C1 segment of cervical spinal cord (tissue), 14 donors: ENCODE measurements at regions not wholly inside any gene's neighbourhood (a gene's known extent, or its start where the extent isn't known, plus 50 kb on each side); places are given as distances from the start of the nearest gene placed in this dataset.
"Not testable (repeated sequence)": the region's sequence is repeated elsewhere in the genome, so short reads cannot be mapped to it uniquely, and the experiment has no call there.

Experiments used
- DNase-seq, 14 donors: peaks; one replicate each; lab custom pipeline; 2025; lab: John Stamatoyannopoulos, UW

DNA sequence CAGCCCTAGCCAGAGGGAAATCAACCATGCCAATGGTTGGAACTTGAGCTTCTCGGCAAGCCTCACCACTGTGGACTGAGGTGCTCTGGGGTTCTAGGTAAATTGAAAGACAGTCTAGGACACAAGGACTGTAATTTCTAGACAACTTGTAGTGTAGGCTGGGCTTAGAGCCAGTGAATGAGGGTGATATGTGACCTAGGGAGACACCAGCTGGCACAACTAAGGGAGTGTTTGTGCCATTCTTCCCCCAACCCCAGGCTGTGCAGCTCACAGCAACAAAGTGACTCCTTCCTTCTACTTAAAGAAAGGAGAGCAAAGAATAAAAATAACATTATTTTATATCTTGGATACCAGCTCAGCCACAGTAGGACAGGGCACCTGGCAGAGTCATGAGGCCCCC is 1690.7 kb upstream of the TMEFF2 start:
- DNase-seq, result no peak

DNA sequence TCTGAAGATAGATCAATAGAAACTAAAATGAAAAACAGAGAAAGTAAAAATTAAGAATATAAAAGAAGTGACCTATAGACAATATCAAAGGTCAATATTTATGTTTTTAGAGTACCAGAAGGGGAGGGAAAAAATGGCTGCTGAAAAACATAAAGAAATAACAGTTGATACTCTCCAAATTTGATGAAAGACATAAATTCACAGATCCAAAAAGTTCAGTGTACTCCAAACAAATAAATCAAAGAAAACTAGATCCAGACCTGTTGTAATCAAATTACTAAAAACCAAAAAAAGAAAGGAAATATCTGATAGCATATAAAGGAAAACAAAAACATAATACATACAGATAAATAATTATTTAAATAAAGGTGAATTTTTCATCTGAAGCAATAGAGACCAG is 1689.1 kb upstream of the TMEFF2 start:
- DNase-seq, result no peak

DNA sequence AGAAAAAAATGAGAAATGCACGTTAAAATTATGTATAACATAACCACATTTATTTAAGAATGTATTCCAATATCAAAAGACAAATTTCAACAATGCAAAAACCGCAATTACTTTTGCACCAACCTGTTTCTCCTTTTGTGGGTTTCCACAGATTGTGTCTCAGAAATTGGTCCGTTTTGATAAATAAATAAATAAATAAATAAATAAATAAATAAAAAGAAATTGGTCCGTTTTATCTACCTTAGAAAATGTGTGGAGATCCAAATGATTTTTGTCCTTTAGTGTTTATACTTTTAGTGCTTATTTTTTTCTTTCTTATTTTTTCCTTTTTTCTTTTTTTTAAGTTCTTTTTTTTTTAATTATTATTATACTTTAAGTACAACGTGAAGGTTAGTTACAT is 1682.2 kb upstream of the TMEFF2 start:
- DNase-seq, result no peak

DNA sequence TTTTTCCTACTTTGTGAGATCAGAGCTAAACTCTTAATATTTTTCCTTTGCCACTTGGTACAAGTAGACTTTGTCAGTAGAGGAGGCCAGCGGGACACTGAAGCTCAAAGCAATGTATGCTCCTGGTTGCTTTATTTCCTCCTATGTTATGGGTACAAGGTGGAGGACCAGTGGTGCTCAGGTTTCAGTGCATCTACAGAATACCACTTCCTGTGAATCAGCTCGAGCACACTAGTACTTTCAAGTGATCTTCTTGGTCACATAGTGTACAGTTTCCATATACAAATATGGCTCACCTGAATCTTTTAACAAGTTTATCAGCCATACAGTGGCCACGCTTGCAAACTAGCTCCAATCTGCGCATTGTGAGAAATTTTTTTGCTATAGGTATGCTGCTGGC is 1674.8 kb upstream of the TMEFF2 start:
- DNase-seq, result no peak

DNA sequence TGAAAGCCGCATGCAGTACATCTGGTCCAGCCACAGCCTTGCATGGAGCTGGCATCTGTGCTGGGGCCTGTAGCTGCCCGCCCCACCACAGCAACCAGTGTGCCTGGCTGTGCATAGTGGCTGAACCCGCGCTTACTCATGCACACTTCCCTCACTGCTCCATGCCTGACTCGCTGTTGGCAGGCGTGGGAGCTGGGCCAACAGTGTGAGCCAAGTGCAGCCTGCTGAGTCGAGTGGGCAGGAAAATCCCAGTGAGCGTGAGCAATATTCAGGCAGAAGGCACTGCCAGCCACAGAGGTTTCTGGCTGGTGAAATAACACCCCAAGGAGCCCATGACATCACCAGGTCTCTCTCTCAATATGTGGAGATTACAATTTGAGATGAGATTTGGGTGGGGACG is 1674.1 kb upstream of the TMEFF2 start:
- peak in 1 of 14 donors; percentile 73 for DNase-seq

DNA sequence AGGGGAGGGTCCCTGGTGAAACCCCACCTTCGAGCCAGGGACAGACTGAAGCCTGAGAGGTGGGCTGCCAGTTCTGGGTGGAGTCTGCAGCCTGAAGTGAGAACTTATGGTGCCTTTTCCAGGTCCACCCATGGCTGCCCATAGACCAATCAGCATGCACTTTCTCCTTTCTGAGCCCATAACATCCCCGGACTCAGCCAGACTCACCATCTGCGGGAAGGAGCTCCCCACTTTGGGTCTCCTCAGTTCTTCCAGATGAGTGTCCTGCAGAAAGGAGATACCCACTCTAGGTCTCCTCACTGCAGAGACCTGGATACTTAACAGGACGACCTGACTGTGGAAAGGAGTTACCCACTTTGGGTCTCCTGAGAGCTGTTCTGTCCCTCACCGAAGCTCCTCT is 1673.4 kb upstream of the TMEFF2 start:
- DNase-seq, result no peak

DNA sequence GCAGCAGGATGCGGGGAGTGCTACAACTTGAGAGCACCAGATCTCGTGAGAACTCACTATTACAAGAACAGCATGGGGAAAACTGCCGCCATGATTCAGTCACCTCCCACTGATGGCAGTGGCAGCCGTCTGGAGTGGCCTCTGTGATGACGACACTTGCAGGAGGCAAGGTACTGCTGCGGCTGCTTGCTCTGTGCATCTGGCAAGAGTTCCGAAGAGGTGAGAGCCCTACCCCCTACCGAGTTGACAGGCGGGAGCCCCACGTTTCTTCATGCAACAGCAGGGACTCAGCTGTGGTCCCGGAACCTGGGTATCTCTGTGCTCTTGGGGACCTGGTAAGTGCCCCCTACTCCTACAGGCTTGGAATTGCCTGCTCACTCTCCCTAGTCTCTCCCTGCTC is 1672.7 kb upstream of the TMEFF2 start:
- no peak for DNase-seq

DNA sequence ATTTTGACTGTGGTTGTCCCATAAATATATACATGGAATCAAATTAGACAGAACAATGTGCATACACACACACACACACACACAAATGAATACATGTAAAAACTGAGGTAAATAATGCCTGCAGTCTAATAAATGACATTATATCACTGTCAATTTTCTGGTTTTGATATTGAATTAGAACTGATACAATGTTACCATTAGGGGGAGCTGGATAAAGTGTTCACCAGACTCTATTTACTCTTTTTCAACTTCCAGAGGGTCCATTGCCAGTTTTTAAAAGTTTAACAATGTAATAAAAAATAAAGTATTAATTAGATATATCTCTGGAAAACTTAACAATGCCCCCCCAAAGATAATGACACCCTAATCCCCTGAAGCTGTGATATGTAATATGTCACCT is 1666.8 kb upstream of the TMEFF2 start:
- DNase-seq, result no peak

DNA sequence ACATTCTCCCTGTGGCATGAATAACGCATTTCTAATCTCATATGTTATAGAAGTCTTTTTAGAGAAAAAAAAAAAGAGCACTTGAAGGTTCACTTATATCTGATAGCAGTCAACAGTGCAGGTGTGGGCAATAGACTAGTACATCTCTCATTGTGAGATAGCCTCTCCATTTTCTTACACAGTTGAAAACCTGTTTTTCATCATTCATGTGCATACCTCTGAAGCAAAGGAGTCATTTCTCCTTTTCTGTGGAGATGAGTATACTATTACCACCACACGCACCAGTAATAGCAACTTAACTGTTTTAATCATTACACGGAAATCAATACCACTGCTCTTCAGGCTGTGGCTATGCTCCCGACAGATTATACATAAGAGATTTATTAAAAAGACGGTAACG is 1653.3 kb upstream of the TMEFF2 start:
- no peak for DNase-seq

DNA sequence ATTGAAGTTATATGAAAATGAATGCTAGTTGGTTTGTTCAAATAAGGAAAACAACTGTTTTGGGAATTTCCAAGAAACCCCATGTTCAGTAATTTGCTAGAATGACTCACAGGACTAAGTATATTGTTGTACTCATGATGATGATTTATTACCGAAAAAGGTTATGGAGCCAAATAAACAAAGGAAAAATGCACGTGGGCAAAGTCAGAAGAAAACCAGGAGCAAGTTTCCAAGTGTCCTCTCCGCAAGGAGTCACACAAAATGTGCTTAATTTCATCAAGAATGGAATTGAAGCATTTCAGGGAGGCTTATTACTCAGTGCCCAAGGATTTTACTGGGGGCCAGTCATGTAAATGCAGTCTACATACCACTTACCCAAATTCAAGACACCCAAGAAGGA is 1652.4 kb upstream of the TMEFF2 start:
- no peak for DNase-seq

DNA sequence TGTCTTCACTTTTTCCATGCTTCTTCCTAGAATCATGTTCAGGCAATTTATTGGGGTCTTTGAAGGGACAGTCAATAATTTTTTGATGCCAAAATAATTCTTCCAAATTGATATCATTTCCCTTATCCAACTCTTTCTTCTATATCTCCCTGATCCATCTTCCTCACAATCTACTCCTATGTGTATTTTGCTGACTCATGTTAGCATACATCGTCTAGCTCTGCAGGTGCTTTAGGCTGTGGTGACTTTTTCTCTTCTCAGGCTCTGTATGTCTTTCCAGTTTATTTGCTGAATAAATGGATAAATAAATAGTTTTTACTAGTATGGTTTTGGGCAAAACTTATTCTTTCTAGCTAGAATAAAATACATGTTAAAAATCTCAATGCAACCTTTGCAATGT is 1650.9 kb upstream of the TMEFF2 start:
- no peak for DNase-seq

DNA sequence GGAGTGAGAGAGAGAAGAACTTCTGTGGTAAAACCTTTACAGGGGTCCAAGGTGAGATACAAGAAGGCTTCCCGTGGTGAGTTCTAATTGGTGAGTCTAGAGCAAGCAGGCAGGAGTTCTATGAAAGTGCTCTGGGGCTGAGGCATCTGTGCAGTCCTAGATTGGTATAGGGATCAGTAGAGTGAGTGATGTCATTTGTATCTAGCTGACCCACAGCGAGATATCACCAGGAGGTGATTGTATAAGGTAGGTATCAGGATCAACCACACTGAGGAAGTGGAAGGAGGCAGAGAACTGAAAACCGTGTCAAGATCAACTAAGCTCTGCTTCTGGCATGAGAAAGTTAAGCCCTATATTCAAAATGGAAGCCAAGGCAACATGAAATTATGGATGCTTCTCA is 1648.9 kb upstream of the TMEFF2 start:
- no peak for DNase-seq

DNA sequence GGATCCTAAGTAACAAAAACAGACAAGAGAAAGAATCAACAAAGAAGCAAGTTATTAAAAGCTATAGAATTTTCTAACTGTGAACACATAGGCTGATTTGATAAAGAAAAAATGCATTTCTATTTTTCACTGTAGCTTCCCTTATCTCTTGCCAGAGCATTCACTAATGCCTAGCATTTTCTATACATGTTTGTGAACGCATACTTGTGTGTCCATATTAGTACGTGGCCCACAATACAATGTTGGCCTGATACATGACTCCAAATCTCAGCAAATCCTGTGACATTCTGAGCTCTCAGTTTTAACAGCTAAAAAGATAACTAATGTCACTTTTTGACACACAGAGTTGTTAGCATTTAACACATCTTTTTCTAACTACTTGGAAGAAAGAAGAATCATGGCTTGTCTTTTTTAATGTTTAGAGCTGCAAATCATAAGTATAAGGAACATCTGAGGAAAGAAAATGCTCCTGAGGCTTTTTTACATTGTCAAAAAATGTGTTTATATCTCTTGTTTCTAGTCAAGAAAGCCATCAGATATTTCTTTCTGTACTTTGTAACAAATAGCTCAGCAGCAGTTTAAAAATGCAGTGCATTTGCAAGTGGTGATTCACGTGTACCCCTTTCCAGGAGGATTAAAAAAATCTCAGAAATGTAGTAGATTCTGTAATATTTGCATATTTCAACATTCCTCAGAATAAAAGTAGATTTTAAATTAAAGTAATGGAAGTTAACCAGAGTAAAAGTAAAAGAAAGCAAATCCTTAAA is 1646.8 kb upstream of the TMEFF2 start:
- no peak for DNase-seq

DNA sequence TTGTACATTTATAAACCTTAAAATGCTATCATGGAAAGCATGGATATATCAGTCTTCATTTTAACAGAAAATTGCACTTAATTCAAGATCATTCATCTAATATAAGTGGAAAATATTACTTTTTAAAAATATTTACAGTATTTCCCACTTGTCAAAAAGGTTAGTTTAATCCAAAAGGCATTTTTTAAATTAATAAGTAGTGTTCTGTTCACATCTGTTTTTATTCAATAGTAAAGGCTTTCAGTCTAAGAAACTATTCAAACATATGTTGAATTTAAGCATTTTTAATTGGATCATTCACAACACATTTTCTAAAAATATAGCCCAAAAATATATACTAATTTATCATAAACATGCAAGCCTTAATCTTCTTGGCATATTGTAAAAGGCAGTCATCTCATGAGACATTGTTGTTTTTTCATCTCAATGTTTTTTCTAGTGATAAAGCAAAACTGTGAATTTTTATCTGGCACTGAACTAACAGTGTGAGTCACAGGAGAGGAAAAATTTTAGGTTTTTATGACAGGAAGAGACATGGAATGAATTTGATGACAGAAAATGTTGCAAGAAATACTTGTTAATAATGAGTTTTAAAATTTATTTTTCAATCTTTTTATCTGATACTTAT is 1642.5 kb upstream of the TMEFF2 start:
- no peak for DNase-seq

DNA sequence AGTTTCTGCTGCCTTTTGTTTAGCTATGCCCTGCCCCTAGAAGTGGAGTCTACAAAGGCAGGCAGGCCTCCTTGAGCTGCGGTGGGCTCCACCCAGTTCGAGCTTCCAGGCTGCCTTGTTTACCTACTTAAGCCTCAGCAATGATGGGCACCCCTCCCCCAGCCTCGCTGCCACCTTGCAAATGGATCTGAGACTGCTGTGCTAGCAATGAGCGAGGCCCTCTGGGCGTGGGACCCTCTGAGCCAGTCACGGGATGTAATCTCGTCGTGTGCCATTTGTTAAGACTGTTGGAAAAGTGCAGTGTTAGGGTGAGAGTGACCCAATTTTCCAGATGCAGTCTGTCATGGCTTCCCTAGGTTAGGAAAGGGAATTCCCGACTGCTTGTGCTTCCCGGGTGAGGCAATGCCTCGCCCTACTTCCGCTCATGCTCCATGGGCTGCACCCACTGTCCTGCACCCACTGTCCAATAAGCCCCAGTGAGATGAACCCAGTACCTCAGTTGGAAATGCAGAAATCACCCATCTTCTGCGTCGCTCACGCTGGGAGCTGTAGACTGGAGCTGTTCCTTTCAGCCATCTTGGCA is 1641.8 kb upstream of the TMEFF2 start:
- not testable (repeated sequence) for DNase-seq

DNA sequence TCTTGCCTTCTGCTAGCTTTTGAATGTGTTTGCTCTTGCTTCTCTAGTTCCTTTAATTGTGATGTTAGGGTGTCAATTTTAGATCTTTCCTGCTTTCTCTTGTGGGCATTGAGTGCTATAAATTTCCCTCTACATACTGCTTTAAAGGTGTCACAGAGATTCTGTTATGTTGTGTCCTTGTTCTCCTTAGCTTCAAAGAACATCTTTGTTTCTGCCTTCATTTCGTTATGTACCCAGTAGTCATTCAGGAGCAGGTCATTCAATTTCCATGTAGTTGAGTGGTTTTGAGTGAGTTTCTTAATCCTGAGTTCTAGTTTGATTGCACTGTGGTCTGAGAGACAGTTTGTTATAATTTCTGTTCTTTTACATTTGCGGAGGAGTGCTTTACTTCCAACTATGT is 1639.2 kb upstream of the TMEFF2 start:
- DNase-seq, result not testable (repeated sequence)

DNA sequence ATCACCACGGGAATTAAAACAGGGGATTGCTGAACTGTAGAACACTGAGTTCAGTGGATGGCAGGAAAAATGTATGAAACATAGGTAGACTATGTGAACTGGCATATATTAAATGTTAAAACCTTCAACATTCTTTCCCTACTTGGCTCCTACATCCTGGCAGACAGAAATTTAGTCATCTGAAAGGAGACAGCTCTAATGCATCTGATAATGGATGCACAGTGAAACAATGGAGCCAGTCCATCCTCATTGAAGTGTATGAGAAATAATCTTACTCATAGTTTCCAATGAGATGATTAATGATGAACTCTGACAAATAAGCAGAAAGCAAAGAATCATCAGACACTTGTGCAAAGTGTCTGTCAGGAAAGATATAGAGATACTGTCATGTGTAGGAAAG is 1629.7 kb upstream of the TMEFF2 start:
- DNase-seq, result no peak

DNA sequence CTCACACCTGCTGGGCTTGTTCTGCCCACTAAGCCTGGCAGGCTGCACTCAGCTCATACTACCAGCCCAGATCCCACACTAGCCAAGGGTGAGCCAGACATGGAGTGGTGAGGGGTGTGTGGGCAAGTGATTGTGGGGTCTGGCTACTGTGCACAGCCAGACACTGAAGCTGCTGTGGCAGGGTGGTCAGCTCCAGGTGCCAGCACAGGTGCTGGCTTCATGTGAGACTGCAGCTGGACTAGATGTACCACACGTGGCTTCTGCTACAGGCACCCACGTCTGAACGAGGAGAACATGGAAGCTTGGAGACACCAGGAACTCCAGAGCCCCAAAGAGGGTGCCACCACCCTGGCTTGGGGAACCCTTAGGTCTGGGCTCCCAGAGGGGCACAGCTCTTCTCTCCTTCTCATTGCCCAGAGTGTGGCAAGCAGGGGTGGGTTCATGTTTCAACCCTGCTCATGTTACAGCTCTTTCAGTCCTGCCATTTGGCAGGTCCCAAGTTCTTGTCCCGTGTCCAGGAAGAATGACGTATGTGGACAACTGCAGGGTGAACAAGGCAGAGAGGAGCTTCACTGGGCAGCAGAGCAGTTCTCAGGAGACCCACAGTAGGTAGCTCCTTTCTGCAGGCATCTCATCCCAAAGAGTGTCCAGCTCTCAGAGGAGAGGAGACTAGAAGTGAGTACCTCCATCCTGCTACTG is 1624.2 kb upstream of the TMEFF2 start:
- DNase-seq, result no peak

DNA sequence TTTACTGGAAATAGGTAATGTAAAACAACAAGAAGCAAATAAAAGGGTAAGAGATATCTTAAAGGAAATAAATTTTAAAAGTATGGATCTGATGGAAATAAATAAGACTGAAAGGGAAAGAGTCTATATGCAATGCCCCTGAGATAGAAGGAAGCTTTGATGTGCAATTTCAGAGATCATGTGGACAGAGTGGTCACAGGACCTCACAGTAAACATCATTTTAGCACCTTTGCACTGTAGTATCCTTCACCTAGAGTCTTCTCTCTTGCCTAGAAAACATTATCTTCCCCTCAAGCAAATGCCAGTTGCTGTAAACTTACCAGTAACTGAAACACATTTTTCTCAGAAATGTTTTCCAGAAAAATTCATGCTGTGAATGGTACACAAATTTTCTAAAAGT is 1621.3 kb upstream of the TMEFF2 start:
- DNase-seq, result no peak

DNA sequence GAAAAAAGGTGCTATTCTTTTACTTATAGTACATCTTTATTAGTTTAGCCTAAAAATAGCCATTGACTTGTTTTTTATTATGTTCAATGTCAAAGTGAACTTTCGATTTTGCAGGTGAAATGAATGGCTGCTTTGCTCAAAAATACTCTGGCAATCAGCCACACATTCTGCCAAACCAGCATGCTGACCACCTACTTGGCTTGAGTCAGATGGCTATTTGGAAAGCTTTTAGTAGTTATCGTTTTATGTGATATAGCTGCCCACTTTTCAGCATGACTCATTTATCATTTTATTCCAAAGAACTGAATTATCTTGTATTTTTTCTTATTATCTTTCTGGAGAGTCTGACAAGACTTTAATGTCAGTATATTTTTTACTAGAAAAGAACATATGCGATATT is 1615.8 kb upstream of the TMEFF2 start:
- no peak for DNase-seq

DNA sequence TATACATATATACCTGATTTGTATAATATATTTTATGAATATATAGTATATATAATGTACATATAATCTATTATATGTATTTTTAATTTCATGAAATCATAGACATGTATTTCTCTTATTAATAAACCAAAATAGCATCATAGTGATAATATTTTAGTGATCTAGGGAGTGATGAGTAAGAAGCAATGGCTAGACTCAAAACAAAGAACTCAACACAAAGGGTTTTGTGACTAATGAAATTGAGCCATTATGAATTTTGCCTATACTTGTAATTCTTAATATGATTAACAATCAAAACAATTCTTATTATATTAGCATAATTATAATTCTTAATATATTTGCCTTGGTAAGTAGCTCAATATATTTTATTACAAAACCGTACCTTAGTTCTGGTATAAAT is 1614.1 kb upstream of the TMEFF2 start:
- no peak for DNase-seq

DNA sequence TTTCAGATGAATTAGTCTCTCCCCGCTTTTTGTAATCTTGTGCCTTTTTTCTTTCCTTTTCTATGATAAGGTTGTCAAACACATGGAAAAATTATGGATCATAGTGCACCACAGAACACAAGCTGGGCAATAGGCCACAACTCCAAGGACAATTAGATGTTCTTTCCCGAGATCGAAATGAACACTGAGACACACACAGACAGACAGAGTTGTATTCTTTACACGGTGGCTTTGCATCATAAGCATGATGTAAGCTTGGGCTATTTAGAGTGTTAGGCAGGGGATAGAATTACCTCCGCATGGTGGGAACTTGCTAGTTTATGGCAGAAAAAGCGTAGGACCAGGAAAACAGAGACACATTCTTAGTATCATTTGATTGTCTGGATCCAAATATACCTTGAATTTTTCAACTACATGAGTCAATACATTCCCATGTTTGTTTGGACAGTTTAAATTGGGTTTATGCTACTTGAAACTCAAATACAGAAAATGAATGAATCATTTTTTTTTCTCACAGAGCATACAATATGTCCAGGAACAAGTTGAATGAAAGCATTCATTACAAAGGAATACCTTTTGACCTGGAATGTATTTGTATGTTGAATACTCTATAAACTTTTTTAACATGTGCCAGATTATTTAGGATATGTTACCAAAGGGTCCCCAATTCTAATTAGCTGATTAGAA is 1611.5 kb upstream of the TMEFF2 start:
- no peak for DNase-seq
